HepG2 (cell line): ENCODE measurements at regions not wholly inside any gene's neighbourhood (a gene's known extent, or its start where the extent isn't known, plus 50 kb on each side); places are given as distances from the start of the nearest gene placed in this dataset.

Experiments used
- ATAC-seq: fragments of 200-7000 bp; cut with Tn5 transposase; 3 replicates; pipeline ENCODE4 v1.9.1; 2020; ENCODE audit warnings: mild to moderate bottlenecking, moderate library complexity
- BruUV-seq: library from RNA; stranded (reverse); fragments of 400-500 nt; replicated peaks from 2 replicates; lab custom pipeline; 2021; lab: Mats Ljungman, UMichigan
- CTCF ChIA-PET: fragments of 300-600 bp; formaldehyde crosslinking; extraction: SDS; loops from one replicate; lab custom pipeline; 2021; ENCODE audit warnings: low total read pairs, inconsistent platforms, low intra/inter-chr PET ratio; lab: Yijun Ruan, JAX
- POLR2A ChIA-PET: fragments of 350-600 bp; sonication (Branson Sonifier 250); formaldehyde crosslinking; loops from one replicate; lab custom pipeline; 2020; ENCODE audit warnings: antibody characterized with exemption, inconsistent platforms; lab: Yijun Ruan, JAX
- DNase-seq: peaks from one replicate; pipeline ENCODE4 v3.0.0-alpha.2; 2015; ENCODE audit warnings: low spot score
- FAIRE-seq: peaks from 3 replicates; lab custom pipeline; 2011; peaks lifted over from hg19 to GRCh38; lab: Jason Lieb, UNC
- H2AFZ ChIP-seq: one replicate; pipeline ENCODE4 v1.6.1; 2011; ENCODE audit warnings: low read length, inconsistent platforms
- H3K27ac ChIP-seq: fragments of 300-600 bp; 3 replicates; pipeline ENCODE4 v1.8.0; 2011; ENCODE audit warnings: mixed run types, mild to moderate bottlenecking, mixed read lengths, low read length, inconsistent platforms; ENCODE audit not compliant: insufficient read depth; ENCODE audit errors: extremely low read length
- H3K27me3 ChIP-seq, 2 experiments: fragments of 200-600 bp in 1 of 2; 2 replicates in 1 of 2; 3 replicates in 1 of 2; pipeline versions ENCODE4 v1.6.0 to v1.8.0; 2011; ENCODE audit warnings: low read length in 2 of 2, mild to moderate bottlenecking in 2 of 2, moderate library complexity in 2 of 2, inconsistent platforms in 1 of 2; ENCODE audit not compliant: insufficient read depth in 2 of 2, control insufficient read depth in 1 of 2
- H3K36me3 ChIP-seq, 2 experiments: fragments of 200-600 bp in 1 of 2; replicated peaks in 1 of 2; 2 replicates in 1 of 2; 3 replicates in 1 of 2; pipeline versions ENCODE4 v1.5.1 to v1.8.0; 2011; ENCODE audit warnings: low read length in 2 of 2, inconsistent platforms in 1 of 2; ENCODE audit not compliant: insufficient read depth in 2 of 2, control insufficient read depth in 1 of 2
- H3K4me1 ChIP-seq: 2 replicates; pipeline ENCODE4 v1.5.1; 2012; ENCODE audit warnings: low read length, inconsistent platforms; ENCODE audit not compliant: insufficient read depth
- H3K4me2 ChIP-seq: 2 replicates; pipeline ENCODE4 v1.6.0; 2011; ENCODE audit warnings: low read depth, low read length, inconsistent platforms
- H3K4me3 ChIP-seq, 3 experiments: fragments of 200-600 bp in 1 of 3; sonication (generic), shearing (Covaris generic) in 1 of 3; replicated peaks in 1 of 3; 2 replicates each; pipeline ENCODE4 v1.5.1; 2011 to 2016; ENCODE audit warnings: low read length in 3 of 3, inconsistent platforms in 2 of 3, low read depth in 2 of 3, mild to moderate bottlenecking in 2 of 3, control low read depth in 1 of 3, mixed read lengths in 1 of 3; ENCODE audit not compliant: insufficient read depth in 1 of 3
- H3K79me2 ChIP-seq: one replicate; pipeline ENCODE4 v1.6.1; 2011; ENCODE audit warnings: low read length, inconsistent platforms; ENCODE audit not compliant: insufficient read depth
- H3K9ac ChIP-seq: 2 replicates; pipeline ENCODE4 v1.6.0; 2011; ENCODE audit warnings: mild to moderate bottlenecking, low read depth, low read length, inconsistent platforms; ENCODE audit not compliant: insufficient read depth
- H3K9me3 ChIP-seq: 2 replicates; pipeline ENCODE4 v1.5.1; 2012; ENCODE audit warnings: mild to moderate bottlenecking, low read length
- H4K20me1 ChIP-seq: 2 replicates; pipeline ENCODE4 v1.6.0; 2011; ENCODE audit warnings: inconsistent platforms, mild to moderate bottlenecking, low read length, moderate library complexity; ENCODE audit not compliant: insufficient read depth
- HES4 ChIP-seq: sonication (generic); formaldehyde crosslinking; IDR thresholded peaks from 2 replicates; pipeline ENCODE4 v1.9.0; 2021; ENCODE audit warnings: mild to moderate bottlenecking, missing genetic modification reagents, borderline replicate concordance
- MED8 ChIP-seq: sonication (generic); formaldehyde crosslinking; IDR thresholded peaks from 2 replicates; pipeline ENCODE4 v1.8.1; 2023; ENCODE audit warnings: mild to moderate bottlenecking, missing genetic modification reagents; ENCODE audit not compliant: insufficient replicate concordance
- MIER2 ChIP-seq: IDR thresholded peaks from 2 replicates; pipeline ENCODE4 v1.6.1; 2016; ENCODE audit warnings: missing biosample characterization, missing genetic modification reagents
- PHF20 ChIP-seq: sonication (generic); formaldehyde crosslinking; IDR thresholded peaks from 2 replicates; pipeline ENCODE4 v1.5.0; 2020; ENCODE audit warnings: mild to moderate bottlenecking, missing genetic modification reagents
- RFX3 ChIP-seq: IDR thresholded peaks from 2 replicates; pipeline ENCODE4 v1.6.1; 2016; ENCODE audit warnings: missing biosample characterization, missing genetic modification reagents
- ZKSCAN1 ChIP-seq: fragments of 150-350 bp; IDR thresholded peaks from 2 replicates; pipeline ENCODE4 v1.6.1; 2014; ENCODE audit warnings: low read length
- ZNF367 ChIP-seq: sonication (generic); formaldehyde crosslinking; IDR thresholded peaks from 2 replicates; pipeline ENCODE4 v1.4.0; 2020; ENCODE audit warnings: missing genetic modification reagents, borderline replicate concordance
- ZNF614 ChIP-seq: IDR thresholded peaks from 2 replicates; pipeline ENCODE4 v1.6.1; 2018; ENCODE audit warnings: missing biosample characterization, missing genetic modification reagents, inconsistent platforms, borderline replicate concordance
- ZNF768 ChIP-seq: sonication (generic); formaldehyde crosslinking; IDR thresholded peaks from 2 replicates; pipeline ENCODE4 v1.4.0; 2020; ENCODE audit warnings: missing genetic modification reagents
- ZNF776 ChIP-seq: sonication (generic); formaldehyde crosslinking; IDR thresholded peaks from 2 replicates; pipeline ENCODE4 v1.4.0; 2020; ENCODE audit warnings: mild to moderate bottlenecking, missing genetic modification reagents
- WGBS: methylation state at CpG from one replicate; pipeline ENCODE4 v1.1.6; 2017; ENCODE audit warnings: low lambda C conversion rate; 5-methylcytosine and 5-hydroxymethylcytosine counted together
- in situ Hi-C: cut with HindIII; loops from 2 replicates; pipeline ENCODE4 v1.10.0; 2017; ENCODE audit warnings: low pct_unique_long_range_greater_than_20kb; ENCODE audit not compliant: extremely low pct_ligation_motif_present
- intact Hi-C: fragments of 100-400 bp; cut with micrococcal nuclease; formaldehyde crosslinking; loops from one replicate; pipeline ENCODE4 v1.10.0; 2022; ENCODE audit not compliant: unreplicated experiment
- TF ChIP-seq, protein P1 (sequence below): sonication (generic); formaldehyde crosslinking; IDR thresholded peaks from 2 replicates; pipeline ENCODE4 v1.4.0; 2020; ENCODE audit warnings: missing genetic modification reagents
- TF ChIP-seq, protein P2 (sequence below): sonication (generic); formaldehyde crosslinking; IDR thresholded peaks from 2 replicates; pipeline ENCODE4 v1.5.1; 2020; ENCODE audit warnings: missing genetic modification reagents, mild to moderate bottlenecking, borderline replicate concordance
- TF ChIP-seq, protein P3 (sequence below): sonication (generic); formaldehyde crosslinking; IDR thresholded peaks from 2 replicates; pipeline ENCODE4 v1.4.0; 2020; ENCODE audit warnings: missing genetic modification reagents, borderline replicate concordance

GRCh38 chr3:15851735-15852134 is 54.0 kb upstream of the ANKRD28 start:
- DNase-seq (no peak), FAIRE-seq (no peak), ATAC-seq (no peak)
- no peak overlapping the region for H3K4me3 ChIP-seq
- WGBS: 95% methylated on average over 3 of the region's 3 CpGs
- no peak overlapping the region for H3K4me2 ChIP-seq
- peaks cover 17% of the 10 kb centered on the region for H4K20me1 ChIP-seq
- peaks cover 92% of the 10 kb centered on the region for H3K79me2 ChIP-seq
- peaks cover 23% of the 10 kb centered on the region for H3K4me1 ChIP-seq
- TF ChIP-seq ZNF776 (no peak), ZNF614 (no peak), RFX3 (CRISPR knock-in tag) (no peak), ZNF768 (CRISPR knock-in tag) (no peak), MIER2 (CRISPR knock-in tag) (no peak), ZNF367 (no peak), MED8 (no peak), ZKSCAN1 (no peak), HES4 (CRISPR knock-in tag) (no peak), PHF20 (CRISPR knock-in tag) (no peak)
- TF ChIP-seq, protein P1, sequence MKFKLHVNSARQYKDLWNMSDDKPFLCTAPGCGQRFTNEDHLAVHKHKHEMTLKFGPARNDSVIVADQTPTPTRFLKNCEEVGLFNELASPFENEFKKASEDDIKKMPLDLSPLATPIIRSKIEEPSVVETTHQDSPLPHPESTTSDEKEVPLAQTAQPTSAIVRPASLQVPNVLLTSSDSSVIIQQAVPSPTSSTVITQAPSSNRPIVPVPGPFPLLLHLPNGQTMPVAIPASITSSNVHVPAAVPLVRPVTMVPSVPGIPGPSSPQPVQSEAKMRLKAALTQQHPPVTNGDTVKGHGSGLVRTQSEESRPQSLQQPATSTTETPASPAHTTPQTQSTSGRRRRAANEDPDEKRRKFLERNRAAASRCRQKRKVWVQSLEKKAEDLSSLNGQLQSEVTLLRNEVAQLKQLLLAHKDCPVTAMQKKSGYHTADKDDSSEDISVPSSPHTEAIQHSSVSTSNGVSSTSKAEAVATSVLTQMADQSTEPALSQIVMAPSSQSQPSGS: no peak
- TF ChIP-seq, protein P2, sequence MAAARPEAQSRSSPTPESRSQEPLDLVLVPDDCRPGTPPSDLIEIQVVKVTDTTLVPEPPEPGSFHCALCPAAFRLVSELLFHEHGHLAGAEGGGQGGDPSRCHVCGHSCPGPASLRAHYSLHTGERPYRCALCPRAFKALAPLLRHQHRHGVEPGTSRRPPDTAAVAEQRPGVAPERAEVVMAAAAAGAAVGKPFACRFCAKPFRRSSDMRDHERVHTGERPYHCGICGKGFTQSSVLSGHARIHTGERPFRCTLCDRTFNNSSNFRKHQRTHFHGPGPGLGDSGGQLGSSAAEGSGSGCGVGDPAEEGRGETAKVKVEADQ (CRISPR knock-in tag): no peak
- TF ChIP-seq, protein P3, sequence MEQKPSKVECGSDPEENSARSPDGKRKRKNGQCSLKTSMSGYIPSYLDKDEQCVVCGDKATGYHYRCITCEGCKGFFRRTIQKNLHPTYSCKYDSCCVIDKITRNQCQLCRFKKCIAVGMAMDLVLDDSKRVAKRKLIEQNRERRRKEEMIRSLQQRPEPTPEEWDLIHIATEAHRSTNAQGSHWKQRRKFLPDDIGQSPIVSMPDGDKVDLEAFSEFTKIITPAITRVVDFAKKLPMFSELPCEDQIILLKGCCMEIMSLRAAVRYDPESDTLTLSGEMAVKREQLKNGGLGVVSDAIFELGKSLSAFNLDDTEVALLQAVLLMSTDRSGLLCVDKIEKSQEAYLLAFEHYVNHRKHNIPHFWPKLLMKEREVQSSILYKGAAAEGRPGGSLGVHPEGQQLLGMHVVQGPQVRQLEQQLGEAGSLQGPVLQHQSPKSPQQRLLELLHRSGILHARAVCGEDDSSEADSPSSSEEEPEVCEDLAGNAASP (CRISPR knock-in tag): no peak
- intact Hi-C loops: no loop called here
- ChIA-PET CTCF (no interaction called here), POLR2A (no interaction called here)
- no peaks in the 10 kb centered on the region for H3K9me3 ChIP-seq
- no peak overlapping the region for H2AFZ ChIP-seq
- H3K27me3 ChIP-seq: no peaks in the 10 kb centered on the region
- H3K27ac ChIP-seq: no peak overlapping the region
- peaks cover 3 to 9% of the 10 kb centered on the region in 2 experiments; a peak in 1 of 5 replicates for H3K36me3 ChIP-seq
- no peak overlapping the region for H3K9ac ChIP-seq
- in situ Hi-C loops: no loop called here
- no TSS peak for BruUV-seq
